Esophagus muscularis mucosa (tissue), 3 donors: ENCODE measurements at regions not wholly inside any gene's neighbourhood (a gene's known extent, or its start where the extent isn't known, plus 50 kb on each side); places are given as distances from the start of the nearest gene placed in this dataset.

Source experiments
- CTCF ChIP-seq, 3 experiments: fragments of 200-600 bp in 2 of 3; fragments of 450-650 bp in 1 of 3; sonication (generic) in 2 of 3; IDR thresholded peaks; one replicate each; pipeline ENCODE4 v1.5.1; 2017 to 2019; ENCODE audit warnings: antibody characterized with exemption in 3 of 3, mild to moderate bottlenecking in 2 of 3, moderate library complexity in 1 of 3
- EP300 ChIP-seq: sonication (generic); formaldehyde crosslinking; IDR thresholded peaks from one replicate; pipeline ENCODE4 v1.6.1; 2017; ENCODE audit warnings: antibody characterized with exemption

- no peak for TF ChIP-seq CTCF (IDR thresholded peaks at IDR 0.05)
- TF ChIP-seq EP300, result no peak
These were observed 359.8 kb downstream of the TMEM232 start for GRCh38 chr5:110366716-110367115.
